HG02610 (cell line): ENCODE measurements at regions not wholly inside any gene's neighbourhood (a gene's known extent, or its start where the extent isn't known, plus 50 kb on each side); places are given as distances from the start of the nearest gene placed in this dataset.

Source experiments
- ATAC-seq: cut with Tn5 transposase; IDR thresholded peaks from one replicate; pipeline ENCODE4 v1.9.1; 2021; ENCODE audit warnings: mild to moderate bottlenecking, moderate library complexity; ENCODE audit not compliant: unreplicated experiment

- no peak for ATAC-seq
Measured at GRCh38 chr1:87669674-87670073, 341.0 kb downstream of the LMO4 start.

- no peak for ATAC-seq
Measured at GRCh38 chr1:87673309-87673708, 344.6 kb downstream of the LMO4 start.

GRCh38 chr1:87673748-87674147 lies 345.1 kb downstream of the LMO4 start:
- no peak for ATAC-seq

GRCh38 chr1:87674791-87675190 lies 346.1 kb downstream of the LMO4 start:
- no peak for ATAC-seq

- ATAC-seq: no peak
Measured at GRCh38 chr1:87678266-87678665, 349.6 kb downstream of the LMO4 start.

GRCh38 chr1:87682565-87682964 lies 353.9 kb downstream of the LMO4 start:
- no peak for ATAC-seq

GRCh38 chr1:87683196-87683956 lies 354.7 kb downstream of the LMO4 start:
- no peak for ATAC-seq

GRCh38 chr1:87684194-87684593 lies 355.5 kb downstream of the LMO4 start:
- ATAC-seq: no peak

GRCh38 chr1:87684713-87685205 lies 356.1 kb downstream of the LMO4 start:
- no peak for ATAC-seq

GRCh38 chr1:87685311-87686135 lies 356.8 kb downstream of the LMO4 start:
- ATAC-seq: no peak

GRCh38 chr1:87686136-87686495 lies 357.4 kb downstream of the LMO4 start:
- ATAC-seq: no peak

- ATAC-seq: no peak
Measured at GRCh38 chr1:87686671-87687070, 358.0 kb downstream of the LMO4 start.

- ATAC-seq: no peak
Measured at GRCh38 chr1:87688136-87688535, 359.5 kb downstream of the LMO4 start.

GRCh38 chr1:87689487-87689886 lies 360.8 kb downstream of the LMO4 start:
- ATAC-seq: no peak

- no peak for ATAC-seq
Measured at GRCh38 chr1:87696483-87696882, 367.8 kb downstream of the LMO4 start.

- no peak for ATAC-seq
Measured at GRCh38 chr1:87702455-87702854, 373.8 kb downstream of the LMO4 start.

- no peak for ATAC-seq
Measured at GRCh38 chr1:87705233-87705632, 376.6 kb downstream of the LMO4 start.

GRCh38 chr1:87706203-87706602 lies 377.5 kb downstream of the LMO4 start:
- no peak for ATAC-seq

GRCh38 chr1:87706779-87707228 lies 378.1 kb downstream of the LMO4 start:
- no peak for ATAC-seq

GRCh38 chr1:87707411-87707810 lies 378.7 kb downstream of the LMO4 start:
- no peak for ATAC-seq

GRCh38 chr1:87712261-87713010 lies 383.8 kb downstream of the LMO4 start:
- no peak for ATAC-seq
